ENCODE measurements at regions not wholly inside any gene's neighbourhood (a gene's known extent, or its start where the extent isn't known, plus 50 kb on each side); places are given as distances from the start of the nearest gene placed in this dataset.

DNA sequence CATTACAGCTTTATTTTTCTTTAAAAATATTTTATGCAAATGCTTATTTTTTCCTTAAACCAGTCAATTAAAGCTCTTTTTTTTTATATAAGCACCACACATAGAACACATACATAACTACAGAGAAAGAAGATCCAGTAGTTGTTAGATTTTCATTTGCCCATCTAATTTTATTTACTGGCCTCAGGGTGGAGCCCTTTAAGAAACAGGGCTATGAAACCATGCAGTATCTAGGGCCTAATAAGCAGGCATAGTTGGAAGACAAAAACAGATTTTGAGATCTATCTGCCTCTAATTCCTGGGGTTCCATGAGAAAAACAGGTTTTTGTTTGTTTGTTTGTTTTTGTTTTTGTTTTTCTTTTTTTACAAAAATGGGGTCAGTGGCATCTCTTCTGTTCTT, 120.6 kb downstream of the BCHE start:
- H3K36me3 ChIP-seq (ENCODE audit: control insufficient read depth, insufficient read depth, low read length) = no peaks in the 10 kb centered on the region
- FAIRE-seq (no peak), DNase-seq (ENCODE audit: low read depth) (no peak)
- TF ChIP-seq, protein P1, sequence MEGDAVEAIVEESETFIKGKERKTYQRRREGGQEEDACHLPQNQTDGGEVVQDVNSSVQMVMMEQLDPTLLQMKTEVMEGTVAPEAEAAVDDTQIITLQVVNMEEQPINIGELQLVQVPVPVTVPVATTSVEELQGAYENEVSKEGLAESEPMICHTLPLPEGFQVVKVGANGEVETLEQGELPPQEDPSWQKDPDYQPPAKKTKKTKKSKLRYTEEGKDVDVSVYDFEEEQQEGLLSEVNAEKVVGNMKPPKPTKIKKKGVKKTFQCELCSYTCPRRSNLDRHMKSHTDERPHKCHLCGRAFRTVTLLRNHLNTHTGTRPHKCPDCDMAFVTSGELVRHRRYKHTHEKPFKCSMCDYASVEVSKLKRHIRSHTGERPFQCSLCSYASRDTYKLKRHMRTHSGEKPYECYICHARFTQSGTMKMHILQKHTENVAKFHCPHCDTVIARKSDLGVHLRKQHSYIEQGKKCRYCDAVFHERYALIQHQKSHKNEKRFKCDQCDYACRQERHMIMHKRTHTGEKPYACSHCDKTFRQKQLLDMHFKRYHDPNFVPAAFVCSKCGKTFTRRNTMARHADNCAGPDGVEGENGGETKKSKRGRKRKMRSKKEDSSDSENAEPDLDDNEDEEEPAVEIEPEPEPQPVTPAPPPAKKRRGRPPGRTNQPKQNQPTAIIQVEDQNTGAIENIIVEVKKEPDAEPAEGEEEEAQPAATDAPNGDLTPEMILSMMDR (IDR thresholded peaks at IDR 0.05; ENCODE audit: insufficient read depth, low read length, severe bottlenecking) = no peak
- no peaks in the 10 kb centered on the region for H3K27me3 ChIP-seq (ENCODE audit: control insufficient read depth, insufficient read depth, low read length)
- no peak overlapping the region for H3K4me3 ChIP-seq (ENCODE audit: low read depth, low read length)

DNA sequence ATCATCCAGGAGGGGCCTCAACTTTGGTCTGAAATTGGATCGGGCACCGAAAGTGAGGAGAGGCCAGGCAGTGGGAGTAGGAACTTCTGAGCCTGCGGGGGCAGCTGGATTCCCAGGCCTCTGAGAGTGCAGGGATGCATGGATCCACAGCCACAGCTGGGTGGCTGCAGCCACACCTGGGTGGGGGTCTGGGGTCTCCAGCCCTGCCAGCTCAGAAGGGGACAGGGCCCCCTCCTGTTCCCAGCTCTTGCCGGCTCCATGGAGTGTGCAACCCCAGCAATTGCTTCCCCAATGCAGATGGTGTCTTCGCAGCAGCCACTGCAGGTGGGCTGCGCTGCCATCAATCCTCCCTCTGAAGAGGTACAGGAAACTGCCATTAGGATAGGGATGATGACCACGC, 123.7 kb downstream of the BCHE start:
- H3K36me3 ChIP-seq (ENCODE audit: control insufficient read depth, insufficient read depth, low read length) = no peaks in the 10 kb centered on the region
- TF ChIP-seq, protein P1 (IDR thresholded peaks at IDR 0.05; ENCODE audit: insufficient read depth, low read length, severe bottlenecking) = no peak
- no peak overlapping the region for H3K4me3 ChIP-seq (ENCODE audit: low read depth, low read length)
- FAIRE-seq (no peak), DNase-seq (ENCODE audit: low read depth) (no peak)
- no peaks in the 10 kb centered on the region for H3K27me3 ChIP-seq (ENCODE audit: control insufficient read depth, insufficient read depth, low read length)

DNA sequence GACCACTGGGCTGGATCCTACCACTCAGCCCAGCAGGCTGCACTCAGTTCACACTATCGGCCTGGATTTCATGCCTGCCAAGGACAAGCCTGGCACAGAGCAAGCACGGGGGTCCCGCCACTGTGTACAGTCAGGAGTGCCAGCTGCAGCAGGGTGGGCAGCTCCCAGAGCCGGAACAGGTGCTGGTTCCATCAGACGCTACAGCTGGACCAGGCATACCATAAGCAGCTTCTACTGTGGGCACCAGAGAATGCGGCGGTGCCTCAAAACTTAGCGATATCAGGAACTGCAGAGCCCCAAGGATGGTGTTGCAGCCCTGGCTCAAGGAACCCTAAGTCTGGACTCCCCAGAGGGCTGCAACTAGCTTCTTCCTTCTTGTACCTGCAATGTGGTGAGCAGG, 124.8 kb downstream of the BCHE start:
- Histone ChIP-seq H3K36me3 (ENCODE audit: control insufficient read depth, insufficient read depth, low read length) (no peaks in the 10 kb centered on the region), H3K4me3 (ENCODE audit: low read depth, low read length) (no peak overlapping the region), H3K27me3 (ENCODE audit: control insufficient read depth, insufficient read depth, low read length) (no peaks in the 10 kb centered on the region)
- FAIRE-seq (no peak), DNase-seq (ENCODE audit: low read depth) (no peak)
- TF ChIP-seq, protein P1 (IDR thresholded peaks at IDR 0.05; ENCODE audit: insufficient read depth, low read length, severe bottlenecking) = no peak

DNA sequence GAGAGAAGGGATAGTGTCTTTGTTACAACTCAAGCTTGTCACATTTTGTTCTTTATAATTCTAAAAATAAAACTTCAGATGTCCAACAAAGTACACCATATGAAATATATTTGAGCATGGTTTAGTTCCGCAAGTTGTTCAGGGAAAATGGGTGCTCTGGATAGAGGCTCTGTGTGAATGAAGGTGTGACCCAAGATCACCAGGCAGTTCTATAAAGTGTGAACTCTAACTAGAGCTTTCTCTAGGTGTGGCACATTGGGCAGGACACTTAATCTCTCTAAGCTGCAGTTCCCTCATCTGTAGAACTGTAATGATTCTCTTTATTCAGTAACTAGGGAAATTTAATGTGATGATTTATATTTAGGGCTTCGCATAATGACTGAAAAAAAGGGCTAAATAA, 139.3 kb downstream of the BCHE start:
- DNase-seq (ENCODE audit: low read depth) (no peak), FAIRE-seq (no peak)
- no peaks in the 10 kb centered on the region for H3K27me3 ChIP-seq (ENCODE audit: control insufficient read depth, insufficient read depth, low read length)
- TF ChIP-seq, protein P1 (IDR thresholded peaks at IDR 0.05; ENCODE audit: insufficient read depth, low read length, severe bottlenecking) = no peak
- no peaks in the 10 kb centered on the region for H3K36me3 ChIP-seq (ENCODE audit: control insufficient read depth, insufficient read depth, low read length)
- H3K4me3 ChIP-seq (ENCODE audit: low read depth, low read length) = no peak overlapping the region

DNA sequence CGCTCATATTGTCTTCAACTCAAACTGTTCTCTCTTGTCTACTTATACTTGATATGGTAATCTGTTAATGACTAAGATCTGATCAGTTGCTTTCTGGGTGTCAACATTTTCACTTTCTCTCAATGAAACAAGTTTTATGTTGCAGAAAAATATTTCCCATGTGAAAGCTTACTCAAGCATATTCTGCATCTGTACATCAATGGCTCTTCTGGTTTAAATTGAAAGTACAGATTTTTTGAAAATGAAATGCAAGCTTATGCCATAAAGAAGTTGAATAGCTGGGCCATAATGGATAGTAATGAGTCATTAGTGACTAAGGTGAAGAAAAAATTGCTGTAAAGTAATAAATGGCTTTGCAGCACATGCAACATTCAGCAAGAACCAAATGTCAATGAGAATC, 140.7 kb downstream of the BCHE start:
- no peak overlapping the region for H3K4me3 ChIP-seq (ENCODE audit: low read depth, low read length)
- DNase-seq (ENCODE audit: low read depth) (peak; percentile 39), FAIRE-seq (no peak)
- H3K27me3 ChIP-seq (ENCODE audit: control insufficient read depth, insufficient read depth, low read length) = no peaks in the 10 kb centered on the region
- no peaks in the 10 kb centered on the region for H3K36me3 ChIP-seq (ENCODE audit: control insufficient read depth, insufficient read depth, low read length)
- TF ChIP-seq, protein P1 (IDR thresholded peaks at IDR 0.05; ENCODE audit: insufficient read depth, low read length, severe bottlenecking) = no peak

DNA sequence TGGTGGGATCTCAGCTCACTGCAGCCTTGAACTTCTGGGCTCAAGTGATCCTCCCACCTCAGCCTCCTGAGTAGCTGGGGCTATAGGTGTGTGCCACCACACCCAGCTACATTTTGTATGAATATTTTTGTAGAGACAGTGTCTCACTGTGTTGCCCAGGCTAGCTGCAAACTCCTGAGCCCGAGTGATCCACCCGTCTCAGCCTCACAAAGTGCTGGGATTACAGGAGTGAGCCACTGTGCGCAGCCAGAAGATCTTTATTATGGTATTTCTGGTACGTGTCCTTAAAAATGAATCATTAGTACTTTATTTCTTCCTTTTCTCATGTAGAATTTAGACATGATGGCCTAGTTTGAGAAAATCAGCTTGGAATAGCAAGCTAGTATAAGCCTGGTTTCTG, 153.3 kb downstream of the BCHE start:
- FAIRE-seq (no peak), DNase-seq (ENCODE audit: low read depth) (no peak)
- no peak overlapping the region for H3K4me3 ChIP-seq (ENCODE audit: low read depth, low read length)
- no peaks in the 10 kb centered on the region for H3K27me3 ChIP-seq (ENCODE audit: control insufficient read depth, insufficient read depth, low read length)
- H3K36me3 ChIP-seq (ENCODE audit: control insufficient read depth, insufficient read depth, low read length) = no peaks in the 10 kb centered on the region
- TF ChIP-seq, protein P1 (IDR thresholded peaks at IDR 0.05; ENCODE audit: insufficient read depth, low read length, severe bottlenecking) = no peak
